Endothelial cell of umbilical vein (primary cell): ENCODE measurements at regions not wholly inside any gene's neighbourhood (a gene's known extent, or its start where the extent isn't known, plus 50 kb on each side); places are given as distances from the start of the nearest gene placed in this dataset.

Source experiments
- POLR2A ChIP-seq: IDR thresholded peaks from 2 replicates; pipeline ENCODE4 v1.6.1; 2012; ENCODE audit warnings: low read depth, mild to moderate bottlenecking, control low read depth, low read length
- TF ChIP-seq, protein P1 (sequence below), 2 donors: IDR thresholded peaks; 1 replicate in 1 of 2; 2 replicates in 1 of 2; pipeline ENCODE4 v1.5.1; 2011; ENCODE audit warnings: low read length in 2 of 2, mild to moderate bottlenecking in 2 of 2, moderate library complexity in 2 of 2, control low read depth in 1 of 2, inconsistent platforms in 1 of 2, low read depth in 1 of 2; ENCODE audit not compliant: insufficient read depth in 1 of 2; ENCODE audit errors: extremely low read depth in 1 of 2

DNA sequence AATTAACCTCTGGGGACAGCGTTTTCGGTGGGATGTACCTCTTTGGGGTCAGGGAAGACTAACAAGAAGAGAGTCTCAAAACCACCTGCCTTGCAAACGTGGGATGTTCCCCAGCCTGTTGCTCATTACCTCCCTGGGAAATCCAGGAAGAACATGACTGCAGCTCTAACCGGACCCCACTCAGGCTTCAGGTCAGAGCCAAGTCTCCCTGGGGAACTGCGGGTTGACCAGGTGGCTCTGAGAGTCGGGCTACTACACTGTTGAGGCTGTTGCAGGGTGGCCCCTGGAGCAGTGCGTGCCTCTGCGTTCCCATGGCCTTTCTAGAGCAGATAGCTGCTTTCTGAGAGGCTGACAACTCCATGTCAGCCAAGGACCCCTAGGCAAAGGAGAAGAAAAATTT, 309.1 kb downstream of the FOXL1 start:
- TF ChIP-seq, protein P1, sequence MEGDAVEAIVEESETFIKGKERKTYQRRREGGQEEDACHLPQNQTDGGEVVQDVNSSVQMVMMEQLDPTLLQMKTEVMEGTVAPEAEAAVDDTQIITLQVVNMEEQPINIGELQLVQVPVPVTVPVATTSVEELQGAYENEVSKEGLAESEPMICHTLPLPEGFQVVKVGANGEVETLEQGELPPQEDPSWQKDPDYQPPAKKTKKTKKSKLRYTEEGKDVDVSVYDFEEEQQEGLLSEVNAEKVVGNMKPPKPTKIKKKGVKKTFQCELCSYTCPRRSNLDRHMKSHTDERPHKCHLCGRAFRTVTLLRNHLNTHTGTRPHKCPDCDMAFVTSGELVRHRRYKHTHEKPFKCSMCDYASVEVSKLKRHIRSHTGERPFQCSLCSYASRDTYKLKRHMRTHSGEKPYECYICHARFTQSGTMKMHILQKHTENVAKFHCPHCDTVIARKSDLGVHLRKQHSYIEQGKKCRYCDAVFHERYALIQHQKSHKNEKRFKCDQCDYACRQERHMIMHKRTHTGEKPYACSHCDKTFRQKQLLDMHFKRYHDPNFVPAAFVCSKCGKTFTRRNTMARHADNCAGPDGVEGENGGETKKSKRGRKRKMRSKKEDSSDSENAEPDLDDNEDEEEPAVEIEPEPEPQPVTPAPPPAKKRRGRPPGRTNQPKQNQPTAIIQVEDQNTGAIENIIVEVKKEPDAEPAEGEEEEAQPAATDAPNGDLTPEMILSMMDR (IDR thresholded peaks at IDR 0.05; ENCODE audit: extremely low read depth in 1 of 2, insufficient read depth in 1 of 2, low read depth in 1 of 2, low read length in 2 of 2): no peak
- no peak for TF ChIP-seq POLR2A
